Lower lobe of right lung (tissue), 2 donors: ENCODE measurements at regions not wholly inside any gene's neighbourhood (a gene's known extent, or its start where the extent isn't known, plus 50 kb on each side); places are given as distances from the start of the nearest gene placed in this dataset.

Experiments
- ATAC-seq, 2 donors: fragments of 200-7000 bp; cut with Tn5 transposase; one replicate each; pipeline ENCODE4 v1.9.1; 2020 to 2022; ENCODE audit warnings: mild to moderate bottlenecking in 2 of 2, moderate library complexity in 2 of 2
- DNase-seq: peaks from one replicate; pipeline ENCODE4 v3.0.0-alpha.2; 2020
- H3K27ac ChIP-seq: fragments of 200-600 bp; one replicate; pipeline ENCODE4 v1.8.0; 2022
- H3K27me3 ChIP-seq: fragments of 200-600 bp; one replicate; pipeline ENCODE4 v1.8.0; 2022; ENCODE audit warnings: low read depth
- H3K36me3 ChIP-seq: fragments of 200-600 bp; one replicate; pipeline ENCODE4 v1.8.0; 2022; ENCODE audit warnings: mild to moderate bottlenecking
- H3K4me1 ChIP-seq: fragments of 200-600 bp; one replicate; pipeline ENCODE4 v1.8.0; 2022
- H3K4me3 ChIP-seq: fragments of 200-600 bp; one replicate; pipeline ENCODE4 v1.8.0; 2022; ENCODE audit warnings: mild to moderate bottlenecking
- H3K9me3 ChIP-seq: fragments of 200-600 bp; one replicate; pipeline ENCODE4 v1.8.0; 2022
- intact Hi-C: fragments of 100-400 bp; cut with DNase I; formaldehyde crosslinking; loops from one replicate; pipeline ENCODE4 v1.11.0; 2022
- TF ChIP-seq, protein P1 (sequence below): fragments of 200-600 bp; IDR thresholded peaks from one replicate; pipeline ENCODE4 v1.8.0; 2022; ENCODE audit warnings: antibody characterized with exemption, mild to moderate bottlenecking
- donor health status: DM: no; HTN: yes; CAD: no; lungs with severe emphysema.

- no peak for DNase-seq
- Histone ChIP-seq H3K27me3 (no peaks in the 10 kb centered on the region), H3K4me3 (no peak overlapping the region), H3K27ac (no peak overlapping the region), H3K36me3 (no peaks in the 10 kb centered on the region), H3K9me3 (no peaks in the 10 kb centered on the region), H3K4me1 (no peaks in the 10 kb centered on the region)
- TF ChIP-seq, protein P1, sequence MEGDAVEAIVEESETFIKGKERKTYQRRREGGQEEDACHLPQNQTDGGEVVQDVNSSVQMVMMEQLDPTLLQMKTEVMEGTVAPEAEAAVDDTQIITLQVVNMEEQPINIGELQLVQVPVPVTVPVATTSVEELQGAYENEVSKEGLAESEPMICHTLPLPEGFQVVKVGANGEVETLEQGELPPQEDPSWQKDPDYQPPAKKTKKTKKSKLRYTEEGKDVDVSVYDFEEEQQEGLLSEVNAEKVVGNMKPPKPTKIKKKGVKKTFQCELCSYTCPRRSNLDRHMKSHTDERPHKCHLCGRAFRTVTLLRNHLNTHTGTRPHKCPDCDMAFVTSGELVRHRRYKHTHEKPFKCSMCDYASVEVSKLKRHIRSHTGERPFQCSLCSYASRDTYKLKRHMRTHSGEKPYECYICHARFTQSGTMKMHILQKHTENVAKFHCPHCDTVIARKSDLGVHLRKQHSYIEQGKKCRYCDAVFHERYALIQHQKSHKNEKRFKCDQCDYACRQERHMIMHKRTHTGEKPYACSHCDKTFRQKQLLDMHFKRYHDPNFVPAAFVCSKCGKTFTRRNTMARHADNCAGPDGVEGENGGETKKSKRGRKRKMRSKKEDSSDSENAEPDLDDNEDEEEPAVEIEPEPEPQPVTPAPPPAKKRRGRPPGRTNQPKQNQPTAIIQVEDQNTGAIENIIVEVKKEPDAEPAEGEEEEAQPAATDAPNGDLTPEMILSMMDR = no peak
- intact Hi-C loops = no loop called here
- no peak for ATAC-seq
Observed at GRCh38 chr3:176755977-176756376, 441.3 kb downstream of the TBL1XR1 start.

- TF ChIP-seq, protein P1 = no peak
- H3K36me3 ChIP-seq = no peaks in the 10 kb centered on the region
- ATAC-seq (no peak), DNase-seq (no peak)
- no peaks in the 10 kb centered on the region for H3K4me1 ChIP-seq
- no peak overlapping the region for H3K4me3 ChIP-seq
- H3K27me3 ChIP-seq = no peaks in the 10 kb centered on the region
- no peaks in the 10 kb centered on the region for H3K9me3 ChIP-seq
- H3K27ac ChIP-seq = no peak overlapping the region
- intact Hi-C loops = no loop called here
Observed at GRCh38 chr3:176755552-176755951, 441.7 kb downstream of the TBL1XR1 start.

- Histone ChIP-seq H3K27ac (no peak overlapping the region), H3K9me3 (no peaks in the 10 kb centered on the region), H3K4me3 (no peak overlapping the region), H3K4me1 (no peaks in the 10 kb centered on the region), H3K27me3 (no peaks in the 10 kb centered on the region), H3K36me3 (no peaks in the 10 kb centered on the region)
- DNase-seq (no peak), ATAC-seq (no peak)
- TF ChIP-seq, protein P1 = no peak
- intact Hi-C loops = no loop called here
Observed at GRCh38 chr3:176741664-176742047, 455.6 kb downstream of the TBL1XR1 start.

DNA sequence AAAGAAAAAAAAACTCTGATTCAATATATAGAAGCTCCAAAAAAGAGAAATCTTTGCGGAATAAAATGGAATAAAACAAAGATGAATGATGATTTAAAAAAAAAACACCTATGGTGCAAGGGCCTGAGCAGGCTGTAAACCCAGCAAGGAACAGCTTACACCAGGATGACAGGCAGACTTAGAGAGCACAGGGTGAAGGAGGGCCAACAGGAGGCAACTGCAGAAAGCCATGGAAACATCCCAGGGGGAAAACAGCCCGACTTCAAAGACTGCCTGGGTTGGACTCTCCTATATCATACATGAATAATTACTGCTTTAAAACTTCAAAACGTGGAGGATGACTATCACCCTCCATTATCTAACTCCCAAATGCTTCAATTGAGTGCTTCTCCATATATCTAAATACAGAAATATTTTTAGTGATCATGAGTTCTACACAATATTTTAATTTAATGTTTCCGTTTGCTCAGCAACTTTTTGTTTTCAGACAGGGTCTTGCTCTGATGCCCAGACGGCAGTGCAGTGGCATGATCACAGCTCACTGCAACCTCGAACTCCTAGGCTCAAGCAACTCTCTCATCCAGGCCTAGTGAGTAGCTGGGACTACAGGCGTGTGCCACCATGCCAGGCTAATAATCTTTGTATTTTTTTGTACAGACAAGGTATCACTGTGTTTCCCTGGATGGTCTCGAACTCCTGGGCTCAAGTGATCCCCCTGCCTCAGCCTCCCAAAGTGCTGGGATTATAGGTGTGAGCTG lies 456.2 kb downstream of the TBL1XR1 start:
- H3K27me3 ChIP-seq = no peaks in the 10 kb centered on the region
- H3K27ac ChIP-seq = no peak overlapping the region
- DNase-seq = no peak
- intact Hi-C loops = no loop called here
- H3K4me1 ChIP-seq = no peaks in the 10 kb centered on the region
- no peaks in the 10 kb centered on the region for H3K9me3 ChIP-seq
- ATAC-seq = no peak
- TF ChIP-seq, protein P1 = no peak
- H3K36me3 ChIP-seq = no peaks in the 10 kb centered on the region
- H3K4me3 ChIP-seq = no peak overlapping the region

DNA sequence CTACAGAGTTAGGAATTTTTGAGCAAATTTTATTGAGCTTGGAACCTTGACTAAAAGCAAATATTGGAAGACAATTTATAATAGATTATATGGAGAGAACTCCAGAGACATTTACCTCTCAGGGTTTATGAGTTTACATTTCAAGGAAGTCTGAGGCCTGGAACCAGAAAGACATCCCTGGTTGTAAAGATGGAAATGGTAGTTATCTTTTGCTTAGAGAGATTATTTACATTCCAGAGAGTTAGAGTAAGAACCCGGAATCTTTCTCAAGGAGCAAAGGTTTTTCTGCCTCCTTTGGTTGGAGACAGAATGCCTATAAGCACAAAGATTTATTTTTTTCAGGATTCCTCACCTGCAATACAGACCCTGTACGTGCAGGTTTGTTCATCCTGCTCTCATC lies 458.1 kb downstream of the TBL1XR1 start:
- ATAC-seq (no peak), DNase-seq (no peak)
- TF ChIP-seq, protein P1 = no peak
- no peaks in the 10 kb centered on the region for H3K9me3 ChIP-seq
- no peak overlapping the region for H3K27ac ChIP-seq
- no peaks in the 10 kb centered on the region for H3K27me3 ChIP-seq
- H3K4me1 ChIP-seq = no peaks in the 10 kb centered on the region
- intact Hi-C loops = no loop called here
- no peak overlapping the region for H3K4me3 ChIP-seq
- H3K36me3 ChIP-seq = no peaks in the 10 kb centered on the region
